Astrocyte of the spinal cord (primary cell): ENCODE measurements at regions not wholly inside any gene's neighbourhood (a gene's known extent, or its start where the extent isn't known, plus 50 kb on each side); places are given as distances from the start of the nearest gene placed in this dataset.

ENCODE experiments used
- DNase-seq: peaks from one replicate; pipeline ENCODE4 v3.0.0; 2011; ENCODE audit warnings: low read depth, low spot score
- H3K4me3 ChIP-seq: 2 replicates; pipeline ENCODE4 v1.5.1; 2011; ENCODE audit warnings: low read depth, mild to moderate bottlenecking, low read length, moderate library complexity
- in situ Hi-C: cut with HindIII; loops from 2 replicates; pipeline ENCODE4 v1.10.0; 2017; ENCODE audit warnings: low sequenced_read_pairs
- TF ChIP-seq, protein P1 (sequence below): IDR thresholded peaks from 2 replicates; pipeline ENCODE4 v1.5.1; 2012; ENCODE audit warnings: low read depth, mild to moderate bottlenecking, low read length, inconsistent platforms

DNA sequence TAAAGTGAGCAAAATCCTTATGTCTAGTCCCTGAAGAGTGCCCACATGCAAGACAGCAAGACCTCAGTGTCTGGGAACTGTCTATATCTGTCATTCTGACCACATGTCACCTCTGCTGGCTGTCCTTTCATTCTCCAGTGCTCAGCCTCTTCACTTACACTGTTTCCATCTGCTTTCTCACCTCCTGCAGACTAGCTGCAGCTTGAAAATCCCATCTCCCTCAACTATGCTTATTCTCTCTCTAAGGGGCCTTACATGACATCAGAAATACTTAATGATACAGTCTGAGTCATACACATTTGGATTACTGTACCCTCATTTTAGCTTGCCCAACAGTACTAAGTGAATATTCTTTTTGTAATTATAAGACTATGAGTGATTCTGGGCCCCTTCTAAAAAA is 587.8 kb downstream of the EPM2A start:
- in situ Hi-C loops: no loop called here

DNA sequence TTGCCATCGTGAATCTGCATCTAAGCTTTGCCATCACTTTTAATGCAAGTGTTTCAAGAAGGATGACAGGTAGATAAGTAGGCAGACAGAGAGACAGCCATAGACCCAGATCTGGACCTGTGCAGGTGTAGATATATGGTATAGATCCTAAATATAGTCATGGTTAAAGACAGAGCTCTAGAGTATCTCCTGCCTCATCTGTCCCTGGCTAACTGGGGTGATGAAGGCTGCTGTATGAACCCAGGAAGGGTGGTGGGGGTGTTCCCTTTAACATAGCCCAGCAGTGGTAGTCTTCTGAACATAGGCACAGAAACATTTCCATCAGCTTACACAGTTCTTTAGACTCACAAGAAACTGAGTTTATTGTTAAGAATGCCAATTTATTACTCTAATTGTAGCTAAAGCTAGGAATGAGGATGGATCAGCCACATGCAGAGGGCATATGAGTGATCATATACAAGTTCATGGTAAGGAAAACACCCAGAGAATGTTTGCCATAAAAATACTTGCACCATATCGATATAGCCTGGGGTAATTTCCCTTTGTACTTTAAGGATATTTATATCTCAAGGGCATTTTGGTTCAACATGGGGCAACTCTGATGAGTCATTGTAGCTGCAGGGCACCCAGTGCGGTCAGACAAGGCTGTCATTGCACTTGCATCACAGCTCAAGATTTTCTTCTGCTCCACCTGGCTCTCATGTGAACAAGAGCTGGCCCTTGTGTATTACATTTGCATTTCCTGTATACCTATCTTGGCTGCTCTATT is 587.2 kb downstream of the EPM2A start:
- peak; percentile 76 for DNase-seq
- TF ChIP-seq, protein P1, sequence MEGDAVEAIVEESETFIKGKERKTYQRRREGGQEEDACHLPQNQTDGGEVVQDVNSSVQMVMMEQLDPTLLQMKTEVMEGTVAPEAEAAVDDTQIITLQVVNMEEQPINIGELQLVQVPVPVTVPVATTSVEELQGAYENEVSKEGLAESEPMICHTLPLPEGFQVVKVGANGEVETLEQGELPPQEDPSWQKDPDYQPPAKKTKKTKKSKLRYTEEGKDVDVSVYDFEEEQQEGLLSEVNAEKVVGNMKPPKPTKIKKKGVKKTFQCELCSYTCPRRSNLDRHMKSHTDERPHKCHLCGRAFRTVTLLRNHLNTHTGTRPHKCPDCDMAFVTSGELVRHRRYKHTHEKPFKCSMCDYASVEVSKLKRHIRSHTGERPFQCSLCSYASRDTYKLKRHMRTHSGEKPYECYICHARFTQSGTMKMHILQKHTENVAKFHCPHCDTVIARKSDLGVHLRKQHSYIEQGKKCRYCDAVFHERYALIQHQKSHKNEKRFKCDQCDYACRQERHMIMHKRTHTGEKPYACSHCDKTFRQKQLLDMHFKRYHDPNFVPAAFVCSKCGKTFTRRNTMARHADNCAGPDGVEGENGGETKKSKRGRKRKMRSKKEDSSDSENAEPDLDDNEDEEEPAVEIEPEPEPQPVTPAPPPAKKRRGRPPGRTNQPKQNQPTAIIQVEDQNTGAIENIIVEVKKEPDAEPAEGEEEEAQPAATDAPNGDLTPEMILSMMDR: no peak
- in situ Hi-C loops: no loop called here
- H3K4me3 ChIP-seq: no peak overlapping the region

More for the DNA sequence above, 587.8 kb downstream of the EPM2A start:
- DNase-seq: peak; percentile 76
- H3K4me3 ChIP-seq: no peak overlapping the region
- TF ChIP-seq, protein P1: no peak

DNA sequence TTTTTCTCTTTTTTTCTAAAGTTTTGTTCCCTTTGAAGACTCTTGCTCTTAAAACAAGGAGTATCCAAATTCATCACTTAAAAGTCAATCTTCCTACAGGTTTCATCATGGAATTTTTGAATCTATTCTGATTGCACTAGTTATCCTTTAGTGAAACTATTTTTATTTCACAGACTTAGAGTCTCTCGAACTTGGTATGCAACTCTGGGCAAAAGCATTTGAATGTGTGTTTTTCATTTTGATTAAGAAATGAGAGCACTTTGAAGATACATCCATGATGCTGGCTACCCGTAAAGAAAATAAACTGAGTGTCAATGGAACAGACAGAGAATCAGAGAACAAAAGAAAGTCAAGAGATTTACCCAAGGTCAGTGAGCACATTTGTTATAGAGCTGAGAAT is 586.5 kb downstream of the EPM2A start:
- in situ Hi-C loops: no loop called here
- H3K4me3 ChIP-seq: no peak overlapping the region
- DNase-seq: no peak
- TF ChIP-seq, protein P1: no peak

DNA sequence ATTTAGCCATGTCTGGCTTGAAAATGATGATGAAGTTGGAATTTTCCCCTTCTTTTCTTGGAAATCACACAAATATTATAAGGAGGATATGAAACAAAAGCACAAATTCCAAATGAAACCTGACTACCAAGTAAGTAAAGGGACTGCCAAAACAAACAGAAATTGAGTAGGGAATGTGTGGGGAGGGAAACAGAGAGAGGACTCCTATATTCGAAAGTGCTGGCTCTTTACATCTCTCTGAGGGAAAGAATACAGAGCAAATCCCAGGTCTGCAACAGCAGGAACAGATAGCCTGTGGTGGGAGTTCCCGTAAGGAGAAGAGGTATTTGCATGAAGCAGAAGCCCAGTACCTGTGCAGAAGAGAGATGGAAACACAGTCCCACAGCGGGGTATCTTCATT is 583.7 kb downstream of the EPM2A start:
- in situ Hi-C loops: no loop called here
- peak; percentile 55 for DNase-seq
- TF ChIP-seq, protein P1: no peak
- H3K4me3 ChIP-seq: no peak overlapping the region

DNA sequence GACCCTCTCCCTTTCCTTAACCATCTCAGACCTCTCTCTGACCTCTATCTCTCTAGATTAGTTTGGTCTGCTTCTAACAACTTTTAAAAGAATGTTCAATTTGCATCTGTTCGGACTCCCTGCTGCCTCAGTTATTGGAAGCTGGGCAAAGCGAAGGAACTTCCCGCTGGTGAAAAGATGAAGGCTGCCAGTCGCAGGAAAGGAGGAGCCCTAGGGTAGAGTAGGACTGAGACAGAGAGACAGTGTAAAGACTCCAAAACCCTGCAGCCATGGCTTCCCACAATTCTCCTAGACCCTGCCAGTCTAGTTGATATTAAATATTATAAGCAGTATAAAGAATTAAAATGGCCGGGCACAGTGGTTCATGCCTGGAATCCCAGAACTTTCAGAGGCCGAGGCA is 581.8 kb downstream of the EPM2A start:
- TF ChIP-seq, protein P1: no peak
- H3K4me3 ChIP-seq: no peak overlapping the region
- in situ Hi-C loops: no loop called here
- no peak for DNase-seq

DNA sequence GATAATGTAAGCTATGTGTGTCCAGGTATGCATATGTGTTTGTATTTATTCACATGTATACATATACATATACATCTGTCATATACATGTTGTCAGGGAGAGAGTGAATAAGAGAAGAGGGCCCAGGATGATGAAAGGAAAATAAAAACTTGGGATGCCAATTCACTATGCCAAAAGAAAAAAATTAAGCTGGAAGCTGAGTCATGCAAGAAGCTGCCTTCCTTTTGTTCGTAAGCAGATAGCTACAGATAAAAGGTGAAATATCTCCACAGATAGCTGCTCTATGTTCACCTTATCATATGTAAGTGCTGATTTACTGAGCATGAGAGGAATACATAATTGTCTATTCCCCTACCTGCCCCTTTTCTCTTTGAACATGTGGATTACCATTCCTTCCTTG is 579.9 kb downstream of the EPM2A start:
- TF ChIP-seq, protein P1: no peak
- no peak overlapping the region for H3K4me3 ChIP-seq
- in situ Hi-C loops: no loop called here
- peak; percentile 20 for DNase-seq
